ENCODE measurements at regions not wholly inside any gene's neighbourhood (a gene's known extent, or its start where the extent isn't known, plus 50 kb on each side); places are given as distances from the start of the nearest gene placed in this dataset.

GRCh38 chr7:63047546-63047945 lies 951.1 kb upstream of the ZNF722 start:
- no peak for TF ChIP-seq CTCF (IDR thresholded peaks at IDR 0.05; ENCODE audit: extremely low read depth in 1 of 2, insufficient read depth in 1 of 2, low read depth in 1 of 2, low read length in 2 of 2)
- TF ChIP-seq MAX (IDR thresholded peaks at IDR 0.05; ENCODE audit: insufficient read depth, insufficient read length), result no peak
- no peak for TF ChIP-seq GATA2 (IDR thresholded peaks at IDR 0.05; ENCODE audit: insufficient read depth, insufficient read length, low read depth, low read length)
- TF ChIP-seq FOS (IDR thresholded peaks at IDR 0.05; ENCODE audit: borderline replicate concordance, insufficient read depth, low read length), result no peak
- no peak for TF ChIP-seq EZH2 (IDR thresholded peaks at IDR 0.05; ENCODE audit: borderline replicate concordance, low read depth, low read length, severe bottlenecking)
- no peak for TF ChIP-seq POLR2A (IDR thresholded peaks at IDR 0.05; ENCODE audit: low read depth, low read length)
- no peak for TF ChIP-seq MYC (IDR thresholded peaks at IDR 0.05; ENCODE audit: low read depth, low read length)
- no peak for TF ChIP-seq POLR2AphosphoS5 (IDR thresholded peaks at IDR 0.05; ENCODE audit: insufficient read depth, low read depth, low read length)

Data from endothelial cell of umbilical vein (primary cell).